GM10248 (cell line): ENCODE measurements at regions not wholly inside any gene's neighbourhood (a gene's known extent, or its start where the extent isn't known, plus 50 kb on each side); places are given as distances from the start of the nearest gene placed in this dataset.

ENCODE experiments used
- CTCF ChIA-PET: fragments of 300-600 bp; sonication (Branson Sonifier 250); formaldehyde crosslinking; extraction: SDS; loops from one replicate; lab custom pipeline; 2021; ENCODE audit warnings: antibody characterized with exemption; lab: Yijun Ruan, JAX
- POLR2A ChIA-PET: fragments of 350-650 bp; sonication (Branson Sonifier 250); formaldehyde crosslinking; extraction: SDS; loops from one replicate; lab custom pipeline; 2020; ENCODE audit warnings: antibody characterized with exemption; lab: Yijun Ruan, JAX
- DNase-seq: peaks from one replicate; pipeline ENCODE4 v3.0.0; 2012; ENCODE audit errors: extremely low spot score
- TF ChIP-seq, protein P1 (sequence below): IDR thresholded peaks from 2 replicates; pipeline ENCODE4 v1.5.1; 2012; ENCODE audit warnings: mild to moderate bottlenecking, low read depth; ENCODE audit errors: extremely low read depth, missing control alignments, control extremely low read depth

DNA sequence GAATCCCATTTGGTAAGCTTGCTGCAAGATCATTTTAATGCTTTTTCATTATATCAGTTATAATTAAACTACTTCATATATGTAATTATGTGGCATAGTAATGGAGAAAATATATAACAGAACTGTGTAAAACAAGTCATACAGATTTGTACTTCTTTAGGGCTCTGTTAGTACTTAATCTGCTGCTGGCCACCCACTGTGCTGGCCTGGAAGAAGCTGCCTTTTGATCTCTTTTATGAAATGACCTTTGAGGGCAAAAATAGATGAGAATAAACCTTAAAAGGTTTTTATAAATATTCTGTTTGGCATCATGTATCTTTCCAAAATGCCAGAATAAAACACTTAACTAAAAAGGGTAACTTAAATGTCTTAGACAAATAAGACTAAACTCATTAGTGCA lies 262.9 kb downstream of the ZIC1 start:
- TF ChIP-seq, protein P1, sequence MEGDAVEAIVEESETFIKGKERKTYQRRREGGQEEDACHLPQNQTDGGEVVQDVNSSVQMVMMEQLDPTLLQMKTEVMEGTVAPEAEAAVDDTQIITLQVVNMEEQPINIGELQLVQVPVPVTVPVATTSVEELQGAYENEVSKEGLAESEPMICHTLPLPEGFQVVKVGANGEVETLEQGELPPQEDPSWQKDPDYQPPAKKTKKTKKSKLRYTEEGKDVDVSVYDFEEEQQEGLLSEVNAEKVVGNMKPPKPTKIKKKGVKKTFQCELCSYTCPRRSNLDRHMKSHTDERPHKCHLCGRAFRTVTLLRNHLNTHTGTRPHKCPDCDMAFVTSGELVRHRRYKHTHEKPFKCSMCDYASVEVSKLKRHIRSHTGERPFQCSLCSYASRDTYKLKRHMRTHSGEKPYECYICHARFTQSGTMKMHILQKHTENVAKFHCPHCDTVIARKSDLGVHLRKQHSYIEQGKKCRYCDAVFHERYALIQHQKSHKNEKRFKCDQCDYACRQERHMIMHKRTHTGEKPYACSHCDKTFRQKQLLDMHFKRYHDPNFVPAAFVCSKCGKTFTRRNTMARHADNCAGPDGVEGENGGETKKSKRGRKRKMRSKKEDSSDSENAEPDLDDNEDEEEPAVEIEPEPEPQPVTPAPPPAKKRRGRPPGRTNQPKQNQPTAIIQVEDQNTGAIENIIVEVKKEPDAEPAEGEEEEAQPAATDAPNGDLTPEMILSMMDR, result no peak

DNA sequence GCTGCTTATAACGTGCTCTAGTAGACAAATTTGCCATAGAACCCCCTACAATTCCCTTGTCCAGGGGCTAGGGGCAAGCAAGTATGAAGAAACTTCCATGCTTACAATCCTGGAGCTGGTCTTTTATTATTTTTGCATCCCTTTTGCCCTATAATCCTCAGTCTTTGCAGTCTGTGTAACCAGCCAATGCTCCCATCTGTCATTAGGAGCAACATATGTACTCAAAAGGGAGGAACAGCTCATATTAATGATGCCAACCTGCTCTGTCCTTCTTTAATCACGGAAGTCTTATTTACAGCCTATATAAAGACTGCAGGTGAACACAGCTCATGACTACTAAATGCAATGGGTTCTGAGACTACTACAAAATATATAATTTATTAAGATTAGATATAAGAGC lies 263.3 kb downstream of the ZIC1 start:
- ChIA-PET POLR2A (no interaction called here), CTCF (interaction anchor here (1.1 to 2.0 kb wide), 5 partner anchors 9 to 38 kb away, joined by 3 to 6 read pairs (median 4); no protein-coding TSS in a partner anchor)
- no peak for DNase-seq
- TF ChIP-seq, protein P1, result no peak

More for the DNA sequence above, 262.9 kb downstream of the ZIC1 start:
- ChIA-PET CTCF (interaction anchor here (1.1 to 2.0 kb wide), 4 partner anchors 8 to 37 kb away, joined by 3 to 6 read pairs (median 4); no protein-coding TSS in a partner anchor), POLR2A (no interaction called here)
- no peak for DNase-seq

DNA sequence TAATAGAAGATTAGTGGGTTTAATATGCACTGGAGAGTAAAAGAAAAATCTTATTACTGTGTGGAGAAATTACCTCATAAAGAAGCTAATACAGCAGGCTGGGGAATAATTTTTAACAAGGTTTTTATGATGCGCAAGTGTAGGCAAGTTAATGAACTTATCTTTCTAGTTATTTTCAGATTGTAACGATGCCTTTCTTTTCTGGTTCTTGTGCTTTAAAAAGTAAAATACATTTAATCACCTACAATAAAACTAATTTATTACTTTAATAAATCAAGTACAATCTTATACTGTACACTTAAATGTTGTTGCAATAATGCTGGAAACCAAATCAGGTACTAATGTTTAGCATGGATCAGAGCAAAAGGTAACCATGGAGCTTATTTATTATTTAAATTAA lies 266.6 kb downstream of the ZIC1 start:
- TF ChIP-seq, protein P1, result no peak
- no peak for DNase-seq
- ChIA-PET CTCF (interaction anchor here (1.5 kb wide), 1 partner anchor 29 kb away, joined by 3 read pairs; no protein-coding TSS in a partner anchor), POLR2A (no interaction called here)

DNA sequence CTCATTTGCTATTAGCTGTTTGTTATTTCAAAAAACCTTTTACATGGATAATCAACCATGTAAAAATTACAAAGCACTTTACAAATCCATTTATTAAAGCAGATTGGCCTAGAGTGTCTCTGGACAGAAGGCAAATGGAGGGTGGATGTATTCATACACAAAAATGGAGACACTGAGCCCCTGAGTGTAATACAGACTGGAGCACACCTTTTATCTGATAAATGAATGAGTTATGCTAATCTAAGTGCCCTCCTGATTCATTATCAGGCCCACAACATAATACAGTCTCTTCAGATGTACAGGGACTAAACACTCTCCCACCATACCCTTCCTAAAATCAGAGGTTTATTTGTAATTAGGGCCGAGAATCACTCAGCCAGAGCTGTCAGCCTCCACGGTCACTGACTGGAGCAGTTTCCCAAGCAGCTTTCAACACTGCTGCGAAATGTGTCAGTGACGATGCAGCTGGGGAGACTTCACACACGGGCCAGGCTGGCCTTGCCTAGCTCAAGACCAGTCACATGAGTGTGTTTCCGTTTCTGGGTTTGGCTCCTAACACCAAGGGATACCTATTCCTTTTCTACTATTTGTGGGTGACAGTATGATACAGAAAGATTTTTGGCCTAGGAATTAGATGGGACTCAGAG lies 271.8 kb downstream of the ZIC1 start:
- TF ChIP-seq, protein P1, result no peak
- ChIA-PET CTCF (no interaction called here), POLR2A (no interaction called here)
- no peak for DNase-seq

DNA sequence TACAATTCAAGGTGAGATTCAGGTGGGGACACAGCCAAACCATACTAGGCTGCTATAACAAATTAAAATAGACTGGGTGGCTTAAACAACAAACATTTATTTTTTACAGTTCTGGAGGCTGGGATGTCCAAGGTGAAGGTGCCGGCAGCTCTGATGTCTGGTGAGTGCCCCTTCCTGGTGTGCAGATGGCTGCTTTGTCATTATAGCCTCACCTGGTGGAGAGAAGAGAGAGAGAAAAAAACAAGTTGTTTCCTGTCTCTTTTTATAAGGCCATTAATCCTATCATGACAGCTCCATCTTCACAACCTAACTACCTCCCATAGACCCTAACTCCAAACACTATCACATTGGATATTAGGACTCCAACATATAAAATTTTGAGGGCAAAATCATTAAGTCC lies 279.7 kb downstream of the ZIC1 start:
- ChIA-PET POLR2A (no interaction called here), CTCF (interaction anchor here (1.8 kb wide), 1 partner anchor 25 kb away, joined by 4 read pairs; no protein-coding TSS in a partner anchor)
- TF ChIP-seq, protein P1, result no peak
- no peak for DNase-seq

DNA sequence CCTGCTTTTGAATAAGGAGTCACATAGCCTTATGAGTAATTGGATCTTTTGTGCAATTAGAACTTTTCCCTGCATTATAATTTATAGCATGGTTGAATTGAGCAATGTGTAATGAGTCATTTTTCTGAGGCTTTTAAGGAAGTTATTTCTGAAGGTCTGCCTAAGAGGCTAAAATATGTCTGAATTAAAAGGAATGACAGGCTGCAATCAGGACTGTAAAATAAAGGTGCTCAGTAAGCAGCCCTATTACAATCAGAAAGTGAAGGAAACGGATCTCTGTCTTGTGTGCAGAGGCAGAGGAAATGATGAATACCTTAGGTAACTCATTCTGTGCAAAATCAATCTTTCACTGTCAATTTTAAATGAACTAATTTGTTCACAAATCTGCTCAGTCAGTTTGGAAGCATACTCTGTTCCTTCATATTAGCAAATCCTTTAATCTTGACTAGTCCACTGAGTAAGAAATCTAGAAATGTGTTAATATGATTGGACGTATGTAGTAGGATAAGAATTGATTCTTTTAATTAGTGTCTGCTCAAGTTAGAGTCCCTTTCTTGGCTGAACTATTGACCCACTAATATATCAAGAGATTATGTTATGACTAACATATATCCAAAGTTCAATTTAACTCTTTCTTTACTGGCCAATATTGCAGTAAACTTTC lies 290.1 kb downstream of the ZIC1 start:
- TF ChIP-seq, protein P1, result no peak
- ChIA-PET POLR2A (no interaction called here), CTCF (interaction anchor here (1.0 kb wide), 1 partner anchor 32 kb away, joined by 3 read pairs; no protein-coding TSS in a partner anchor)
- no peak for DNase-seq
